ENCODE measurements at regions not wholly inside any gene's neighbourhood (a gene's known extent, or its start where the extent isn't known, plus 50 kb on each side); places are given as distances from the start of the nearest gene placed in this dataset.
"Not testable (repeated sequence)": the region's sequence is repeated elsewhere in the genome, so short reads cannot be mapped to it uniquely, and the experiment has no call there.

GRCh38 chr4:14358544-14359160 is 643.6 kb upstream of the CPEB2 start:
- not testable (repeated sequence) for DNase-seq (ENCODE audit: low read depth)

- DNase-seq (ENCODE audit: low read depth), result no peak
Observed at GRCh38 chr4:14359991-14360390, 642.3 kb upstream of the CPEB2 start.

DNA sequence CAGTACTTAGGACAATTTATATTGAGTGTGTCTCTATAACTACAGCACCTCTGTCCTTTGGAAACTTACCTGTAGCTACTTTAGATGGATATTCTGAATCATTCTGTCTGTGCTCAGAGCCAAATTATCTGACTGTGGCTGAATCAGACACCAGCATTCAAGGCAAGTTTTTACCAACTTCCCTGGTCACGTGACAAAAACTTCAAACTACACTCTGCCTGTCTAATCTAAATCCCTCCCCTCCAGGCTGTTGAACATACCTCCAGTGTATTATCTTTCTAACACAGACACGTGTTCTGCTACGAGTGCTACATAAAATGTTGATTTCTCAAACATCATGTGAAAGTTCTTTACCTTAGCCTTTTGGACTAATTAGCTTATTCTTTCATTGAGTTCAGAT is 641.2 kb upstream of the CPEB2 start:
- no peak for DNase-seq (ENCODE audit: low read depth)

DNA sequence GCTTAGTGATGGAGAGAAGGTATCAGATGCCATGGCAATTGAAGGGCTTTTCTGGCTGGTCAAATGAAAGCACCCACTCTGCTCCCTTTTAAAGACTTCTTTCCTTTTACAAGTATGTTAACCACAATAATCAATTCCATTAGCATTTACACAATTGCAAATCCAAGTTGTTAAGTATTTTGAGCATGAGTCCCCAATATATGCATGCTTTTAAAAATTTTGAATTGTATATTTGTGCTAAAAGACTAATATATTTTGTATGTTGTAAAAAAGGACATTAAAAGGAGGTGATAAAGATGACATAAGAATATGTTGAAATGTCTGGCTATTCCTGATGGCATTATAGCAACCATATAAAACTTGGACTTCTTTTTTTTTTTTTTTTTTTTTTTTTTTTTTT is 639.9 kb upstream of the CPEB2 start:
- no peak for DNase-seq (ENCODE audit: low read depth)

GRCh38 chr4:14364953-14365536 is 637.2 kb upstream of the CPEB2 start:
- no peak for DNase-seq (ENCODE audit: low read depth)

DNA sequence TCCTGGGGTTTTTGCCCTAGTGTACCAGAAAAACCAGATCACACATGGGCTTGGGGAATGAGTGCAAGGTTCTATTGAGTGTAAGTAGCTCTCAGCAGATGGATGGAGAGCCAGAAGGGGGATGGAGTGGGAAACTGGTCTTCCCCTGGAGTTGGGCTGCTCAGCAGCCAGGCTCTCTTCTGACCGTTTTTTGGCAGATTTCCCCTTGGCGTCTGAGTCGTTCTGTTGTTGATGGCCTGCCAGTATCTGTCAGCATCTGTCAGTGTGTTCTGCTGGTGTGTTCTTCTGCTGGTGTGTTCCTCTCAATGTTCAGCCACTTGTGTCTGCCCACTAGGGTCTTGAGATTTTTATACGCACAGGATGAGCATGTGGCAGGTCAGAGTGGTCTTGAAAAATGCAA is 633.9 kb upstream of the CPEB2 start:
- no peak for DNase-seq (ENCODE audit: low read depth)

GRCh38 chr4:14371131-14371530 is 631.1 kb upstream of the CPEB2 start:
- no peak for DNase-seq (ENCODE audit: low read depth)

DNA sequence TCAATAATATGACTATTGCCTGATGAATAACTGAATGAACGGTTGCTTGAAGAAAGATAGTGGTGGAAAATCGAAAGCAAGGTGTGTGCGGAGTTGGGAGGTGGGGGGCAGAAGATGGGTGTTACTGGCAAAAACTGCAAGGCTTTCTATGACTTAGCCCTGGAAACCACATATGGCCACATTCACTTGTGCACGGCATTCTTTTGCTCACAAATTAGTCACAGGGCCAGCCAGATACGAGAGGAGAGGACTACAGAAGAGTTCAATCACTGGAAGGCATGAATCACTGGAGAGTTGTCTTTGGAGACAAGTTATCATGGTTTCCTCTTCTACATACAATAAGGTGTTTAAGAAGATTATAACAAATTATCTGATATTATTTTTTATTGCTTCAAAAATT is 626.5 kb upstream of the CPEB2 start:
- peak; percentile 85 for DNase-seq (ENCODE audit: low read depth)

GRCh38 chr4:14379183-14379582 is 623.1 kb upstream of the CPEB2 start:
- DNase-seq (ENCODE audit: low read depth), result peak; percentile 50

DNA sequence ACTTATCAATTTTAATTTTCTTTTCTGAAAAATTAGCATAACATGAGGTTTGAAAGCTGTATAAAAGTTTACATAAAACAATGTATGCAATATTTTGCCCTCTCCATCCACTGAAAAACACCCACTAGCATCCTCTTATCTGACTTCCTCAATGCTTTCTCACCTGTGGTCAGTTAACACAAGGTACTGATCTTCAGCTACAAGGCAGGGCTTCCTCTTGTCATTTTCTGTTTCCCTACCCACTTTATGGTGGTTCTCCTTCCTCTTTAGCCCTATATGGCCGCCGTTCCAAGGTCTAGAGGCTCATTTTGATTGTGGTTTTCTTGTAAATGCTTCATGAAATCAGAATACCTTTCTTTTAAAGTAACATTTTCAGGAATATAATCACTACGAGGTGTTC is 618.6 kb upstream of the CPEB2 start:
- no peak for DNase-seq (ENCODE audit: low read depth)

DNA sequence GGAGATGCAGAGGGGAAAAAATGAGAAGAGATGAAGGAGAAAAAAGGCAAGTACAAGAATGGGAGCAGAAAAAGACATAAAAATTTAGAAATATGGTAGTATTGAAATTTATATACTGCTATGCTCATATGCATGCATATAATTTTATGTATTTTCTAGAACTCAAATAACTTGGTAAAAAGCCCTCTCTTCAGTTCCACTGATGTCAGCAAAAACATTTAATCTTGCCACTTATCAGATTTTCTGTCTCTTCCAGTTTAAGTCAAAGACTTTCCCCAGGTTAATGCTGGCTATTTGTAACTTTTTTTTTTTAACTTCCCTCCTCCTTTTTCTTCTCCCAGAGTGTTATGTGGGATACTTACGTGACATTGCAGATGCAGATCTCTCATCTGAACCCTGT is 617.5 kb upstream of the CPEB2 start:
- DNase-seq (ENCODE audit: low read depth), result no peak

DNA sequence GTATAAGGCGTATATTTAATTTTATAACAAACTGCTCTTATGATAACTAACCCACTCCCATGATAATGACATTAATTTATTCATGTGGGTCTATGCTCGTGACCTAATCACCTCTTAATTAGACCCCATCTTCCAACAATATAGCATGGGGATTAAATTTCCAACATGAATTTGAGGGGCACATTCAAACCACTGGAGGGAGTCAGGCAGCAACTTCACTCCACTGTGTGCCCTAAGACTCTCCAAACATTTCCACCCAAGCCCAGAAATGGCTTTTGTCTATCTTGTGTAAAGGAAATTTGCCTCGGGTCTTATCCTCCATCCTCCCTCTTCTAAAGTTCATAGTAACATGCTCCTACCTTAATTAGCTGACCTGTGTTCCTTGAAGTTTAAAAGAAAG is 616.1 kb upstream of the CPEB2 start:
- no peak for DNase-seq (ENCODE audit: low read depth)

GRCh38 chr4:14387647-14388046 is 614.6 kb upstream of the CPEB2 start:
- DNase-seq (ENCODE audit: low read depth), result no peak

GRCh38 chr4:14392378-14392777 is 609.9 kb upstream of the CPEB2 start:
- no peak for DNase-seq (ENCODE audit: low read depth)

DNA sequence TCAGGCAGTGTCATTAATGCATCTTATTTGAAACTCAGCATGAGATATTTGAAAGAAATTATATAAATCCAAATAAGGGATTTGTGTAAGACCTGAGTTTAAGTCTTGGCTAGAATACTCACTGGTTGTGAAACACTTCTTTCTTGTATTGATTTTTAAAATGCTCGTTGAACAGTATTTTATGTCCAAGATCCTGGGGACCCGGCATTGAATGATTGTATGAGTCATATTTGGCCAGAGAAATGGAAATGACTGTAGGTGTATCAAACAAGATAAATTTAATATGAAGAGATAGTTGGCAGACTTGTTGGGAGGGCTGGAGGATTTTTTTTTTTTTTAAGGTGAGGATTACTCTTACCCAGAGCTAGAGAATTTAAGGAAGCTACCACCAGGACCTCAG is 606.1 kb upstream of the CPEB2 start:
- no peak for DNase-seq (ENCODE audit: low read depth)

- no peak for DNase-seq (ENCODE audit: low read depth)
Observed at GRCh38 chr4:14399848-14400247, 602.4 kb upstream of the CPEB2 start.

DNA sequence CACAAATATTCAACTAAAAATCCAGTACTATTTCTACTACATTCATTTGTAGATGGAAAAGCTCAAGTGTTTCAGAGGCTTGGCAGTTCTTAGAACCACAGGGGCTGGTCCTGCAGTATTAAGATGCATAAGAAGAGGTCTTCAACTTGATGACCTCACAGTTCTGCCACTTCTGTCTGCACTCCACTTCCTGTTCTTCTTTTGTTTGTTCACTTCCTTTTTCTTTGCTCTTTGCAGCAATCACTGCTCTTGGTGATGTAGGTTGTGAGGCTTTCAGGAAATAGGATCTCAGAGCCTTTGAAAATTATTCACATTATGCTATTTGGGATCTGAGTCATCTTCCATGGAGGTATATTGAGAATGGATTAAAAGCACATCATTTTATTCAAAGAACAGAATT is 602.0 kb upstream of the CPEB2 start:
- peak; percentile 62 for DNase-seq (ENCODE audit: low read depth)

DNA sequence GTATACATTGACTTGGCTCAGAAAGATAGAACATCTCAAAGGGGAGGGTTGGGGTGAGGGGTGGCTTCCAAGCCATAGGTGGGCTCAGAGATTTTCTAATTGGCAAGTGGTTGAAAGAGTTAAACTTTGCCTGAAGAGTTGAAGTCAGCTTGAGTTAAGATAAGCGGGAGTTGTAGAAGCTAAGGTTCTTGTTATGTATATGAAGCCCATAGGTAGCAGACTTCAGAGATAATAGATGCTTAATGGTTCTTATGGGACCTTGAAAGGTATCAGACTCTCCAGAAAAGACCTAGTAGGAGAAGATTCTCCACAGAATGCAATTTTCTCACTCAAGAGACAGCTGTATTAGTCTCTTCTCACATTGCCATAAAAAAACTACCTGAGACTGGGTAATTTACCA is 599.1 kb upstream of the CPEB2 start:
- DNase-seq (ENCODE audit: low read depth), result no peak

- no peak for DNase-seq (ENCODE audit: low read depth)
Observed at GRCh38 chr4:14404730-14405129, 597.6 kb upstream of the CPEB2 start.

GRCh38 chr4:14410516-14410915 is 591.8 kb upstream of the CPEB2 start:
- no peak for DNase-seq (ENCODE audit: low read depth)

GRCh38 chr4:14415146-14415545 is 587.1 kb upstream of the CPEB2 start:
- DNase-seq (ENCODE audit: low read depth), result no peak

DNA sequence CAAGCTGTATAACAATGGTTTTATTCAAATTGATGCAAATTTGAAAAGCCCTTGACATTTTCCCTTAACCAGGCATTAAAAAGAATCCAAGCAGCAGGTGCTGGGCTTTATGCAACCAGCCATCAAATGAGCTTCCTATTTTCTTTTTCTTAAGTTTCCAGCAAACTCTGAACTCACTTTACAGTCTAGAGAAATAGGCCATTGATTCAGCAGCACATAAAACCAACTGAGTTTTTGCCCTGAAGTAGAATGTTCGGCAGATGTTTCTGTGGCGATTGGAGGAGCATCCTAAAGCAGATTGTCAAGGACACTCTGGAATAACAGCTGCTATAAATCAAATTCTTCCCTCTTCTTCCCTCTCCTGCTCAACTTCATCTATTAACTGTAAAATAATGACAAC is 582.8 kb upstream of the CPEB2 start:
- DNase-seq (ENCODE audit: low read depth), result no peak

- not testable (repeated sequence) for DNase-seq (ENCODE audit: low read depth)
Observed at GRCh38 chr4:14426297-14426696, 576.0 kb upstream of the CPEB2 start.

GRCh38 chr4:14428125-14428524 is 574.2 kb upstream of the CPEB2 start:
- DNase-seq (ENCODE audit: low read depth), result no peak

All from HT1080 (cell line).